ENCODE measurements at regions not wholly inside any gene's neighbourhood (a gene's known extent, or its start where the extent isn't known, plus 50 kb on each side); places are given as distances from the start of the nearest gene placed in this dataset.

- TF ChIP-seq CTCF (IDR thresholded peaks at IDR 0.05; ENCODE audit: insufficient read depth, low read length, severe bottlenecking) = no peak
Observed at GRCh38 chr16:13560151-13560550, 359.8 kb upstream of the ERCC4 start.

DNA sequence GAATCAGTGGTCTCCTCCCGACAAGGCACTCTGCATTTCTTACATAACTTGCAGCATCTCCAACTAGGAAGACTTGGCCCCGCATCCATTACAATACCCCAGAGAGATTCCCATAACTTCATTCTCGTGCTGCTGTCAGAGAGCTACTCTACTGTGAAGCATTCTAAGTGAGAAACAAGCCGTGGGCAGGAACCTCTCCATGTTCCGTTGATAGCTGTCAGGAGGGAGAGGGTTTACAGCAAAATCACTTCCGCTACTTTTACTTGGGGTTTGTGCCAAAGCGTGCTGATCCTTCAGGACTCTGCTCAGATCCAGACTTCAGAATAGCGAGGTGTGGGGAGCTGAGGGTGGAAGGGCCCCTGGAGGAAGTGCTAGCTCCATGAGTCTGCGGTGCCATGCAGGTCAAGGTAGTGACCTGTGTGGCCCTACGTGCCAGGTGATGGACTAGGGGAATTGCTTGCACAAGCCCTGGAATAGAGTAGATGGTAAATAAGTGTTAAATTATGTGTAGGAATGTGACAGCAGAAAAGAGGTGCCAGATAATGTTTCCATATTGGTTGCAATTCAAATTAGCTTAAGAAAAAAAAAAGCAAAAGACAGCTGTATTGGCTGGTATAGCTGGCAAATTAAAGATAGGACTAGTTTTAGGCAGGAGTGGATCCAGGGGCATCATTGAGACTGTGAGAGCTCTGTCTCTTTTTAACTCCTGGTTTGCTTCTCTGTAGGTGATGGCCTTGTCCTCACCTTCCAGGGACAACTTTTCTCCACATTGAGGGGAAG, 358.5 kb upstream of the ERCC4 start:
- DNase-seq (ENCODE audit: low read depth) = no peak
- TF ChIP-seq CTCF (IDR thresholded peaks at IDR 0.05; ENCODE audit: insufficient read depth, low read length, severe bottlenecking) = no peak
- H3K27me3 ChIP-seq (ENCODE audit: control insufficient read depth, insufficient read depth, low read length) = no peaks in the 10 kb centered on the region
- FAIRE-seq = no peak
- H3K4me3 ChIP-seq (ENCODE audit: low read depth, low read length) = no peak overlapping the region
- no peaks in the 10 kb centered on the region for H3K36me3 ChIP-seq (ENCODE audit: control insufficient read depth, insufficient read depth, low read length)

More at GRCh38 chr16:13560151-13560550, 359.8 kb upstream of the ERCC4 start:
- DNase-seq (ENCODE audit: low read depth) = no peak
- Histone ChIP-seq H3K27me3 (ENCODE audit: control insufficient read depth, insufficient read depth, low read length) (no peaks in the 10 kb centered on the region), H3K36me3 (ENCODE audit: control insufficient read depth, insufficient read depth, low read length) (no peaks in the 10 kb centered on the region), H3K4me3 (ENCODE audit: low read depth, low read length) (no peak overlapping the region)
- no peak for FAIRE-seq

- DNase-seq (ENCODE audit: low read depth) (no peak), FAIRE-seq (no peak)
- no peak for TF ChIP-seq CTCF (IDR thresholded peaks at IDR 0.05; ENCODE audit: insufficient read depth, low read length, severe bottlenecking)
- Histone ChIP-seq H3K27me3 (ENCODE audit: control insufficient read depth, insufficient read depth, low read length) (no peaks in the 10 kb centered on the region), H3K36me3 (ENCODE audit: control insufficient read depth, insufficient read depth, low read length) (no peaks in the 10 kb centered on the region), H3K4me3 (ENCODE audit: low read depth, low read length) (no peak overlapping the region)
Observed at GRCh38 chr16:13568803-13569202, 351.2 kb upstream of the ERCC4 start.

DNA sequence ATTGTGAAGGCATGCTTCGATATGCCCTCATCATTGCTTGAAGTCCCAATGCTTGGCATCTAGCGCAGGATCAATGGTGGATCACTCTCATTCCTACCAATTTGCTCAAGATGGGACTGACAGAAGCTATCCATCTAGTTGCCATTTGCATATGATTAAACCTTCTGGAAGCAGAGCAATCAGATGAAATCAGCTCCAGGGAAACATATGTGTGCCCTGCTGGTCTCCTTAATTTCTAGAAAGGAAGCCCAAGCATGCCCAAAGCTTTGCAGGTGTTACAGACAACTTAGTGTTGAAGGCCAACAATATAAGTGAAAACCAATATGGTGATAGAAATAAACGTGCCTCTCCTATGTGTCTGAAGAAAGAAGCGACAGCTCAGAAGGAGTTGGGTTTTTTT, 350.0 kb upstream of the ERCC4 start:
- H3K27me3 ChIP-seq (ENCODE audit: control insufficient read depth, insufficient read depth, low read length) = no peaks in the 10 kb centered on the region

DNA sequence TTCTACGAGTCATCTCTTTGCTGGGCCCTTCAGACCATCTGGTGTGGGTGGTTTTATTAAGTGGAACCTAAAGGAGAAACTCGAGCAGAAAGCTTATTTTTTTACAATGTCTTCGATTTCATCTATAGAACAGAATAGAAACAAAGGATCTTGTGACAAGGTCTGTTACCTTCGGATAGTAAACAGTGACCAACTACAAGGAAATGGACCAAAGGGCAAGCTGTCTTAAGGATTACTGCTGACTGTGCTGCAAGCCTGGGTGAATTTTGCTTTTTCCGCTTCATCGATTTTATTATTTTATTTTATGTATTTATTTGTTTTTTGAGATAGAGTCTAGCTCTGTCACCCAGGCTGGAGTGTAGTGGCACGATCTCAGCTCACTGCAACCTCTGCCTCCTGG, 348.9 kb upstream of the ERCC4 start:
- H3K4me3 ChIP-seq (ENCODE audit: low read depth, low read length) = no peak overlapping the region
- H3K36me3 ChIP-seq (ENCODE audit: control insufficient read depth, insufficient read depth, low read length) = no peaks in the 10 kb centered on the region
- DNase-seq (ENCODE audit: low read depth) = no peak
- no peak for FAIRE-seq
- TF ChIP-seq CTCF (IDR thresholded peaks at IDR 0.05; ENCODE audit: insufficient read depth, low read length, severe bottlenecking) = no peak
- no peaks in the 10 kb centered on the region for H3K27me3 ChIP-seq (ENCODE audit: control insufficient read depth, insufficient read depth, low read length)

More for the DNA sequence above, 350.0 kb upstream of the ERCC4 start:
- no peak for TF ChIP-seq CTCF (IDR thresholded peaks at IDR 0.05; ENCODE audit: insufficient read depth, low read length, severe bottlenecking)
- no peaks in the 10 kb centered on the region for H3K36me3 ChIP-seq (ENCODE audit: control insufficient read depth, insufficient read depth, low read length)
- FAIRE-seq (no peak), DNase-seq (ENCODE audit: low read depth) (no peak)
- H3K4me3 ChIP-seq (ENCODE audit: low read depth, low read length) = no peak overlapping the region

GRCh38 chr16:13573903-13574302, 346.1 kb upstream of the ERCC4 start:
- Histone ChIP-seq H3K36me3 (ENCODE audit: control insufficient read depth, insufficient read depth, low read length) (no peaks in the 10 kb centered on the region), H3K4me3 (ENCODE audit: low read depth, low read length) (no peak overlapping the region), H3K27me3 (ENCODE audit: control insufficient read depth, insufficient read depth, low read length) (no peaks in the 10 kb centered on the region)
- no peak for TF ChIP-seq CTCF (IDR thresholded peaks at IDR 0.05; ENCODE audit: insufficient read depth, low read length, severe bottlenecking)
- DNase-seq (ENCODE audit: low read depth) = no peak
- FAIRE-seq = no peak

Measured in bronchial epithelial cell (primary cell).